H1 (cell line): ENCODE measurements at regions not wholly inside any gene's neighbourhood (a gene's known extent, or its start where the extent isn't known, plus 50 kb on each side); places are given as distances from the start of the nearest gene placed in this dataset.

Source experiments
- CHD1 ChIP-seq: IDR thresholded peaks from 2 replicates; pipeline ENCODE4 v1.6.1; 2012; ENCODE audit warnings: low read depth, low read length, improper control_type of control experiment
- POLR2A ChIP-seq, 2 experiments: IDR thresholded peaks; 1 replicate in 1 of 2; 2 replicates in 1 of 2; pipeline ENCODE4 v1.6.1; 2011; ENCODE audit warnings: low read depth in 2 of 2, low read length in 2 of 2, mild to moderate bottlenecking in 2 of 2; ENCODE audit errors: control extremely low read depth in 1 of 2
- POLR2AphosphoS5 ChIP-seq: IDR thresholded peaks from 2 replicates; pipeline ENCODE4 v1.6.1; 2011; ENCODE audit warnings: low read depth, low read length
- TAF1 ChIP-seq: IDR thresholded peaks from 2 replicates; pipeline ENCODE4 v1.6.1; 2011; ENCODE audit warnings: mild to moderate bottlenecking, low read depth, low read length
- TEAD4 ChIP-seq: IDR thresholded peaks from 2 replicates; pipeline ENCODE4 v1.6.1; 2012; ENCODE audit warnings: low read depth, low read length, inconsistent platforms, mixed read lengths
- TF ChIP-seq, protein P1 (sequence below), 3 experiments: IDR thresholded peaks; 1 replicate in 2 of 3; 2 replicates in 1 of 3; pipeline versions ENCODE4 v1.5.1 to v1.6.1; 2011; ENCODE audit warnings: low read length in 3 of 3, mild to moderate bottlenecking in 3 of 3, inconsistent platforms in 2 of 3, low read depth in 1 of 3, moderate library complexity in 1 of 3; ENCODE audit not compliant: insufficient read depth in 1 of 3; ENCODE audit errors: control extremely low read depth in 1 of 3

DNA sequence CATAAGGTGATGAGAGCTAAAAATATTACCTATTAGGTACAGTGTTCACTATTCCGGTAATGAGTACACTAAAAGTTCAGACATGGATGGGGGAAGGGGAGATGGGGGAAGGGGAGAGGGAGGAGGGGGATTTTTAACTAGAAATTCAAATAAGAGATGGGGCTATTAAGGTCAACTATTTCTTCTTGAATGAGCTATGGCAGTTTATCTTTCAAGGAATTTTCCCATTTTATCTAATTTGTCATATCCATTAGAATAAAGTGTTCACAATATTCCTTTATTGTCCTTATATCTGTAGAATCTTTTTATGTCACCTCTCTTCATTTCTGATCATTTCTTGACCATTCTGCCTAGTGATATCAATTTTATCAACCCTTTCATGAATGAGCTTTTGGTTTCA lies 362.4 kb downstream of the SUCLA2 start:
- TF ChIP-seq CHD1 (no peak), TAF1 (no peak), POLR2A (IDR thresholded peaks at IDR 0.05; ENCODE audit: control extremely low read depth in 1 of 2, low read depth in 2 of 2, low read length in 2 of 2) (no peak), TEAD4 (no peak), POLR2AphosphoS5 (no peak)
- TF ChIP-seq, protein P1, sequence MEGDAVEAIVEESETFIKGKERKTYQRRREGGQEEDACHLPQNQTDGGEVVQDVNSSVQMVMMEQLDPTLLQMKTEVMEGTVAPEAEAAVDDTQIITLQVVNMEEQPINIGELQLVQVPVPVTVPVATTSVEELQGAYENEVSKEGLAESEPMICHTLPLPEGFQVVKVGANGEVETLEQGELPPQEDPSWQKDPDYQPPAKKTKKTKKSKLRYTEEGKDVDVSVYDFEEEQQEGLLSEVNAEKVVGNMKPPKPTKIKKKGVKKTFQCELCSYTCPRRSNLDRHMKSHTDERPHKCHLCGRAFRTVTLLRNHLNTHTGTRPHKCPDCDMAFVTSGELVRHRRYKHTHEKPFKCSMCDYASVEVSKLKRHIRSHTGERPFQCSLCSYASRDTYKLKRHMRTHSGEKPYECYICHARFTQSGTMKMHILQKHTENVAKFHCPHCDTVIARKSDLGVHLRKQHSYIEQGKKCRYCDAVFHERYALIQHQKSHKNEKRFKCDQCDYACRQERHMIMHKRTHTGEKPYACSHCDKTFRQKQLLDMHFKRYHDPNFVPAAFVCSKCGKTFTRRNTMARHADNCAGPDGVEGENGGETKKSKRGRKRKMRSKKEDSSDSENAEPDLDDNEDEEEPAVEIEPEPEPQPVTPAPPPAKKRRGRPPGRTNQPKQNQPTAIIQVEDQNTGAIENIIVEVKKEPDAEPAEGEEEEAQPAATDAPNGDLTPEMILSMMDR (IDR thresholded peaks at IDR 0.05; ENCODE audit: control extremely low read depth in 1 of 3, insufficient read depth in 1 of 3, low read depth in 1 of 3, low read length in 3 of 3), result no peak
